CD4-positive, alpha-beta T cell treated with Interleukin-4 for 4 hours (primary cell): ENCODE measurements at regions not wholly inside any gene's neighbourhood (a gene's known extent, or its start where the extent isn't known, plus 50 kb on each side); places are given as distances from the start of the nearest gene placed in this dataset.
A peak's percentile ranks its signal among the peaks of the same experiment; 100 is the strongest.
"Not testable (repeated sequence)": the region's sequence is repeated elsewhere in the genome, so short reads cannot be mapped to it uniquely, and the experiment has no call there.

ENCODE experiments used
- DNase-seq: peaks from one replicate; pipeline ENCODE4 v3.0.0-alpha.2; 2020

DNA sequence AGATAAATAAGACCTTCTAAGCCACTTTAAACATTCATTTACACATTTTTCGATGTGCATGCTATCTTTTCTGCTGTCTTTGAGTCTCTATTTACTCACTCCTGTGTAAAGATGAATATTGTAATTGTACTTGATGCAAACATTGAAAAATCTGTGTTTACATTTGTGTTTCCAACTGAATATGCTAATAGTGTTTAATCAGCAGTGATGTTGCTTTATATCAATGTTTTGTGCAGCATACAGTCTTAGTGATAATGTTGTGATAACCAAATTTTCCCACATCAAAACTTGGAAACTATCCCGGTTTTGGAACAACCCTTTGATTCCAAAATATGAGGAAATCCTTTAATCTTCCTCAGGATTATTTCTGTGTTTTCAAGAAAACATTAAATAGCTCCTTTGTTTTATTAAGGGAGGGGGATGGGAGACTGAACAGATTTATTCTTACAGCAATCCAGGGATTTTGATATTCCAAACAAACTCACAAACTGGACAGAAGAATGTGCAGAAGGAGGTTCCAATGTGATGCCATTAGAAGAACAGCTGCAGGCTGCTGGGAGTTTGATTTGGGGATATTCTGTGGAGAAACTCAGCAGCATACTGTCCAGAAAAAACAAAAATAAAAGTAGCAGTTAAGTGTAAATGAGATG is 248.0 kb downstream of the S1PR1 start:
- no peak for DNase-seq

DNA sequence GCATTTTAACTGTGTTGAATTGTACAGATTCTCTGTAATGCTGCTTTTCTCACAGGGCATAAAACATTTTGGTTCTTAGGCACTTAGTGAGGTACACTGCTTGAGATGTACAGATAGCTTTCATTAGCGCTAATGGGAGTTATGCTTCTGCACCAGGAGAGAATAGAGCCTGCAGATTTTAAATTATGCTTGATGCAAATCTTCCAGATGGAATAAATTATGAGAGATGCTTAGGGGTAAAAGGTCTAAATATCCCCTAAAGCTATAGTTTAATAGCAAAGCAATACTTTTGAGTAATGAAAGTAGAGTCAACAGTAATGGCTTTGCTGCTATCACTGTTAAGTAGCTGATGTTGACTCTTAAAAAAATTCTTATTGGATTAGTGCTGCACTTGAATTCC is 248.9 kb downstream of the S1PR1 start:
- DNase-seq, result no peak

DNA sequence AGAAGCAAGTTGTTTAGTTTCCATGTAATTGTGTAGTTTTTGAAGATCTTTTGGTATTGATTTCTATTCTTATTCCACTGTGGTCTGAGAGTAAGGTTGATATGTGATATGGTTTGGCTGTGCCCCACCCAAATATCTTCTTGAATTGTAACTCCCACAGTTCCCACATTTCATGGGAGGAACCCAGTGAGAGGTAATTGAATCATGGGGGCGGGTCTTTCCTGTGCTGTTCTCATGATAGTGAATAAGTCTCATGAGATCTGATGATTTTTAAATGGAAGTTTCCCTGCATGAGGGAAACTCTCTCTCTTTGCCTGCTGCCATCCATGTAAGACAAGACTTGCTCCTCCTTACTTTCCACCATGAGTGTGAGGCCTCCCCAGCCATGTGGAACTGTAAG is 255.3 kb downstream of the S1PR1 start:
- not testable (repeated sequence) for DNase-seq

DNA sequence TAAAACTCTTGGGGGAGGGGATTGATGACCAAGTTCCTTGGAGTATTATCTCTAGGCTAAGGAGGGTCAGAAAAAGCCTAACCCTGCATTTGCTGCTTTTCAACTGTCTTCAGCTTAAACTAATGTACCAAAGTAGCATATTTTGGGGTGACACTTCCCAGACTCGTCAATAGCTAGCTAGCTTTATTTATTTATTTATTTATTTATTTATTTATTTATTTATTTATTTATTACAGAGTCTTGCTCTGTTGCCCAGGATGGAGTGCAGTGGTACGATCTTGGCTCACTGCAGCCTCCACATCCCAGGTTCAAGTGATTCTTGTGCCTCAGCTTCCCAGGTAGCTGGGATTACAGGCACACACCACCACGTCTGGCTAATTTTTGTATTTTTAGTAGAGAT is 257.1 kb downstream of the S1PR1 start:
- not testable (repeated sequence) for DNase-seq

DNA sequence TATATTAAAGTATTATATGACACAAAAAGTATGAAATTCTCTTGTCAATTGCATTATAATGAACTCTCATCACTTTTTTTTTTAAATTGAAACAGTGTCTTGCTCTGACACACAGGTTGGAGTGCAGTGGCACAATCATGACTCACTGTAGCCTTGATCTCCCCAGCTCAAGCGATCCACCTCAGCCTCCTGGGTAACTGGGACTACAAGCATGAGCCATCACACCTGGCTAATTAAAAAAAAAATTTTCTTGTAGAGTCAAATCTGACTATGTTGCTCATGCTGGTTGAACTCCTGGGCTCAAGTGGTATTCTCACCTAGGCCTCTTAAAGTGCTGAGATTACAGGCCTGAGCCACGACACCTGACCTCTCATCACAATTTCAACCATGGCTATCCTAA is 259.3 kb downstream of the S1PR1 start:
- no peak for DNase-seq

DNA sequence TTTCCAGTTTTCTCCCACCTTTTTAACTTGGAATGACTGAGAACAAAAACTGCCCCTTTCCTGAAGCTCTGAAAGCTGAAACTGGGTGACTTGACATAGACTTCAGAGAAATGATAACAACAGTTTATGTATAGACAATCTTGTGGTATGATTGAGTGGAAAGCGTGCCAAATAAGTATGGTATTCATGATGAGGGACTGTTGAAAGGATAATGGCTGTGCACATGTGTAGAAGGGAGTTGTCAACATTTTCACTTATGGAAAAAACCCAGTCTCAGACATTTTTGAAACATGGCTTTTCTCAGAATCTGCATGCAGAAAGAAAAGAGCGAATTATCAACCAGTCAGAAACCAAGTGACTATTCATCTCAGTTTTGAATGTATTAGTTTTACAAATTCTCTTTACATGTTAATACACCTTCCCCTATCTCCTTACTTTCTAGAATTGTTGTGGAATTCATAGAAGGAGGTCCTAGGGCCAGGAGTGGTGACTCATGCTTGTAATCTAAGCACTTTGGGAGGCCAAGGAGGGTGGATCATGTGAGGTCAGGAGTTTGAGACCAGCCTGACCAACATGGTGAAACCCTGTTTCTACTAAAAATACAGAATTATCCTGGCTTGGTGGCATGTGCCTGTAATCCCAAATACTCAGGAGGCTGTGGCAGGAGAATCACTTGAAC is 261.2 kb downstream of the S1PR1 start:
- no peak for DNase-seq

DNA sequence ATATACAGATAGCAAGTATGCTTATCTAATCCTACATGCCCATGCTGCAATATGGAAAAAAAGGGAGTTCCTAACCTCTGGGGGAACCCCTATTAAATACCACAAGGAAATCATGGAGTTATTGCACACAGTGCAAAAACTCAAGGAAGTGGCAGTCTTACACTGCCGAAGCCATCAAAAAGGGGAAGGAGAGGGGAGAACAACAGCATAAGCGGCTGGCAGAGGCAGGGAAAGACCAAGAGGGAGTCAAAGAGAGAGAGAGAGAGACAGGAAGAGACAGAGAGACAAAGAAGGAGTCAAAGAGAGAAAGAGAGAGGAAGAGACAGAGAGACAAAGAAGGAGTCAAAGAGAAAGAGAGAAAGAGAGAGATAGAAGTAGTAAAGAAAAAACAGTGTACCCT is 267.3 kb downstream of the S1PR1 start:
- DNase-seq, result not testable (repeated sequence)

DNA sequence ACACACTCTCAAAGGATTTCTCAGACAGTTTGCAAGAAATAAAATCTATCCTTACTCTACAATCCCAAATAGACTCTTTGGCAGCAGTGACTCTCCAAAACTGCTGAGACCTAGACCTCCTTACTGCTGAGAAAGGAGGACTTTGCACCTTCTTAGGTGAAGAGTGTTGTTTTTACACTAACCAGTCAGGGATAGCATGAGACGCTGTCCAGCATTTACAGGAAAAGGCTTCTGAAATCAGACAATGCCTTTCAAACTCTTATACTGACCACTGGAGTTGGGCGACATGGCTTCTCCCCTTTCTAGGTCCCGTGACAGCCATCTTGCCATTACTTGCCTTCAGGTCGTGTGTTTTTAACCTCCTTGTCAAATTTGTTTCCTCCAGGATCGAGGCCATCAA is 268.4 kb downstream of the S1PR1 start:
- DNase-seq, result not testable (repeated sequence)

DNA sequence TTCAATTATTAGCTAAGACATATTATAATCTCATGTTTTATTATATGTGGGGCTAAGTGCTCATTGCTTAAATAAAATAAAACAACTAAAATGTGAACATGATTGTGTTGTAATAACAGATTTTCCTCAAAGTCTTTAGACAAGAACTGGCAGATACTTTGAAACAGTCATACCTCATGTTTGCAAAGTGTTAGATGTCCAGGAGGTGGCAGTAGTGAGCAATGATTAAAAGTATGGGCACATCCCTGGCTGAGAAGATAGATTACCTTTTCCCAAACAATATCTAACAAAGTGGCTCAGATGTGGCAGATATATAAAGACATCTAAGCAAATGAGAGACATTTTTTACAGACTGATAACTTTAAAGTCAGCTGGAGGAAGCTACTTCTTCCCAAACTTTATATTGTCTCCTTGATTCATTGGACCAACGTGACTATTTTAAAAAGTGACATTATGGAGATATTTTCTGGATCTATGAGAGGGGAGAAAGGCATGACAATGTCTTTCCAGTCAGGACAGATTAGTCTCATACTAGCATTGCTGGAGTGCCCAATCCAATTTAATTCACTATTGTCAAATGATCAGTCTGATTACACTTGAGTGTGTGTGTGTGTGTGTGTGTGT is 269.8 kb downstream of the S1PR1 start:
- DNase-seq, result peak; percentile 55

DNA sequence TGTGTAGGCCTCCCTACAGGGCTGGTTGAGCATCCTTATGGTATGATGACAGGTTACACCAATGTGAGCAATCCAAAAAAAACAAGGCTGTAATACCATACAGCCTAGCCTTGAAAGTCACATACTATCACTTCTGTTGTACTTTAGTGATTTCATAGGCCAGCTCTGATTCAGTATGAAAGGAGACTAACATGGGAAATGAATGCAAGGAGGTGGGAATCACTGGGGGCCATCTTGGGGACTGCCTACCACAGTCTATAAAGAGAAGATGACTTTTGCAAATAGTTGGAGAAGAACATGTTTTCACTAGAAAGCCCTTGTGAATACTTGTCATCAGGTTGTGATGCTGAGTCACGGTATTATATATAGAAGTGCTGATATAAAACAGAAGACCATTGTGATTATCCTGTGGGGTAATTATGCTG is 270.7 kb downstream of the S1PR1 start:
- DNase-seq, result no peak

DNA sequence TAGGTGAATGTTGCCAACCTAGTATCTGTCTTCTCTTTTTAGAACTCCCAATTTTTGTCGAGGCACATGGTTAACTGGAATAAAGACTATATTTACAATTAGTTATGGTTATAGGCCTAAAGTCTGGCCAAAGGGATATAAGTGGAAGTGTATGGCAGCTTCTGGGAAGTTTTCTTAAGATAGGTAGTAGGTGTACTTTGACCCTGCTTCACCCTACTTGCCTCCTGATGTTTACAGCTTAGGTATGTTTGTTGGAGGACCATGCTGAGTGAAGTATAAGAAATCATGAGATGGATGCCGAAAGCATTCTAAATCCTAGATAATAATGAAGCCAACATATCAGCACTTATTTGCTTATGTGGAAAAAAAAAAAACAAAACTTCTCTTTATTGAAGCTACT is 272.1 kb downstream of the S1PR1 start:
- no peak for DNase-seq

DNA sequence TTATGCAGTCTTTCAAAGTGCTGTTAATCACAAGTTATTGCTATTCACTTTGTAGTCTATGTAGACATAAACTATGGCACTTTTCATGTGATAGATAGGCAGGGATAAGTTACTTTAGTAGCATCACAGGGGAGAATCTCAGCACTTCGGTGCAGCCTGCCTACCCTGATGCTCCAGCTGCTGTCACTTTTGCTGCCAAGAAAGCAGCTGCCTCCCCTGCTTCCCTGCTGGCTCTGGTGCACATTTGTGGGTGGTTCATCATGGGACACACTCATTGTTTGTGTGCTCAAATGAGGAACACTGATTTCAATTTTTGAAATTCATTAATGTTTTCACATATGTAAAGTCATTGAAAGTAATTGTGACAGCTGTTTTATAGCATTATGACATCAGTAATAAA is 272.6 kb downstream of the S1PR1 start:
- DNase-seq, result no peak

DNA sequence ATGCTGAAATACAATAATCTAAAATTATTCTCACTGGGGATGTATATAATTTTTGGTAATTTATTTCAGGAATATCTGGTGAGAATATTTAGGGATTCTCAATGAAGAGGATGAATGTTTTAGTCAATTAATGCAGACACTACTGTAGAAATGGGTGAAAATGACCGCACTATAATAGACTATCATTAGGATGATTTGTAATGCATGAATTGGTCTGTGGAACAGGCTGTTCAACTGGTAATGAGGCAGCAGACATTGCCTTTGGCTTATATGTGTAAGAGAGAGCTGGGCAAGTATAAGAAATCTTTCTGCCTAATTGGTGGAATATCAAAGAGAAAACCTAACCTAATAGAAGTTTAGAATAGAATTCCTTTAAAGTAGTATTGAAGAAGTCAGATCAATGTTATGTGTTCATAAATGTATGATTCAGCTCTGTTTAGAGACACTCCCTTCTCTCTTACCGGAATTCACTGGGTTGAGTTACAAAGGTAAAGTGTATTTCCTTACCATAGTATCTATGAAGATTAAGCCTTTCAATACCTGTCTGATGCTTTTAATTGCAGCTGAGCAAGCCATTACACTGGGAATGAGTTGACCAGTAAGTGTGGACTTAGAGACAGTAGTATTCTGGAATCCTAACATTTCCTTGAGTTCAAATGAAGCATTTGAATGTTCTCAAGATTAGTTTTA is 274.5 kb downstream of the S1PR1 start:
- no peak for DNase-seq

DNA sequence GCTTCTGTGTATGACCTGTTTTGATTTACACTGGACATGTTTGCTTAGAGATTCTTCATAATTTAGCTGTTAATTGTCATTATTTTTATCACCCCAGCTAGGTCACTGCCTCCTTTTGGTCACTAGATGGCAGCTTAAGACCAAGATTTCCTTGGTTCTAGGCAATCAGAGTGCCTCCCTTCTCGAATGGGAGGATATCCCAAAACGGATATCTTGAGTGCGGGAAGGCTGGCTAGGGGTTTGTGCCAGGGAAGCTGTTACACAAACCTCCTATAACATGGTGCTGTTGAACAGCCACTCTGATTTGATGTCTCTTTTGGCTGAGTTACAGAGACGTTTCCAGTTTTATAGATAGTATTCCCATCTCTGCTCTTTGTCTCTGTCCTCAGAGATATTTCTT is 283.5 kb downstream of the S1PR1 start:
- DNase-seq, result peak; percentile 32

DNA sequence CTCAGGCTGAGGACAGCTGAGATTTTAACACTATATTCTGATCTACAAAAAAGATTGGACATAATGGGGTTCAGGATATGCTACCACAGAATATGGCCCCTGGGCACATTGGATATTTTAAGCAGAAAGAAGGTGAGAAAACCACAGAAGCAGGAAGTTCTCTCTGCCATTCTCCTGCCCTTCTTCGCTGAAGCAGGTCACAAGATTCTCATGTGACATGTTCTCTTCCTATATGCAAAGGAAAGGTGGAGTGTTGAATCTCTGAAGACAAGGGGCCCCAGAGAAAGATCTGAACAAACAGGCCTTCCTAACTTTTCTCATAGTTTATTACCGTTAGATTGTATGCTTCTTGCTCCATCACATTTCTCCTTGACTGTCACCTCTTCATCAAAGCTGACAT is 285.7 kb downstream of the S1PR1 start:
- DNase-seq, result no peak

DNA sequence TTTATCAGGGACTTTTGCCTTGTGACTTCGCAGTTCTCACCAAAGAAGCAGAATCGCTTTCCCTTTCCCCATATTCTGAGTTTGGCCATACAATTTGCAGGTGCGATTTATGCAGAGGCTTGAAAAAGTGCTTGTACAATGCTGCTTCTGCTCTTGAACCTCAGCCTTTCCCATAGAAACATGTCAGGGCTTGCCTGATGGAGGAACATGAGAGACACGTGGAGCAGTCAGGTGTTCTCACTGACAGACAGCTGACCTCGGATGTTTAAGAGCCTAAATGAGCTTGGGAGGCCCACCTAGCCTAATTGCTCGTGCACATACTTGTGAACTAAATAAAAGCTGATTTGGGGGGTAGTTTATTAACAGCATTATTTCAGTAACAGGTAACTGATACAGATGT is 290.0 kb downstream of the S1PR1 start:
- no peak for DNase-seq

DNA sequence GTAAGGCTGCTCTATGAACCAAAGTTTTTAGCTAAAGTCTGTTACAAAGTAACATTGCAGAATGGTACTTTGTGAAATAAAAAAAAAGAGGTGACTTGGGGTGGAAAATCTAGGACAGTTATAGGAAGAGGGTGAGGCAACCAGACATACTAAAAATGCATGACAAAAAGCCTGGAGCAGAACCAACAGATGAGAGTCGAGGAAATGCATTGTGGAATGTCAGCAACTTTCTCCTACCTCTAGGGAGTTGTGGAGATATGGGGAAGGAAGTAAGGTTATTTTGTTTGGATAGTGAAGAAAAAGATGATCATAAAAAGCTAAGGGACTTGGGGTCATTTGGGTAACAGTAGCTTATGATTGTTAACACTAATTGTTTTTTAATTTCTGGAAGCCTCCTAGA is 295.6 kb downstream of the S1PR1 start:
- no peak for DNase-seq

DNA sequence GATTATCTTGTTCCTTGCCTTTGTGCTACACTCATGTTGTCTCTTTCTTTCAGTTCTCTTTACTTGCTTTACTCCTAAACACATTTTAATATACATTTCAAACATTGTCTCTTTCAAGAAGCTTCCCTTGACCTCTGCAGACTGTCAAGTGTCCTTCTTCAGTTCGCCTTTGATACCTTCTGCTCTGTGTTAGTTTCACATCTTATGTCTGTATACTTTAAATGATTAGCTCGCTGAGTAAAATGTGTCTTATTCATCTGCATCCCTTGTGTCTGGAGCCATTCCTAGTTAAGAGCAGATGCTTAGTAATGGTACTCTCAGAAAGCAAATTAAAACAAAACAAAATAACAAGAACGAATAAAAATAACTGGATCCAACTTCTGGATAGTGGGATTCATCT is 303.3 kb downstream of the S1PR1 start:
- DNase-seq, result no peak

DNA sequence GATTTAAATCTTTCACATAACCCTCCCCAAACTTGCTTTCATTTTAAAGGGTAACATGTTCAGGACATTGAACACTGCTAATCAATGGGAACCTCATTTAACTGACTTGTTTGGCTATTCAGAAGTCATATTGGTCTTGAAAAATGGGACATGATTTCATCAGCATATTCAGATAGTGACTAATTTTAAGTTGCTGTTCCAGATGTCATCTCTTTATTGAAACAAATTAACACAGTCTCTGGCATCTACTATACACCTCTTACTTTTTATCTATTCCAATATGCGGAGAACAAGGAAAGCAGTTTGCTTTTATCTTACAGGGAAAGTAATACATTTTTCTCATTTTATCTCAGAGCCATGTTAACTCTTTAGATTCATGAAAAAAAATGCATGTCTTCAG is 310.1 kb downstream of the S1PR1 start:
- DNase-seq, result no peak

DNA sequence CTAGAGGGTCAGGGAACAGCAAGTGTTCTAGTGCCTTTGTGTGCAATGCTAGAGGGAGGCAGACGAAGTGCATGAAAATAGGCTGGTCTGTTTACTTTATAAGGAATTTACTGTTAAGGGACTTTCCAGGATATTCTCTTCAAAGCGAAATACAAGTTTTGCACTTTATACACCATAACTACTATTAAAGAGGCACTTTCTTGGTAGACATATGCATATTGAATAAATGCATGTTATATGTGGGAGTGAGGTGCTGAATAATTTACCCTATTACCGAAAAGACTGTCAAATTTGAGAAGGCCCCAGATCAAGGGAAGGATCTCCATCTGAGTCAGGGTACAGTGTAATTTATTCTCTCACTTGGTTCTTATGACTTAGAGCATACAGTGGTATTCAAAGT is 310.5 kb downstream of the S1PR1 start:
- no peak for DNase-seq

DNA sequence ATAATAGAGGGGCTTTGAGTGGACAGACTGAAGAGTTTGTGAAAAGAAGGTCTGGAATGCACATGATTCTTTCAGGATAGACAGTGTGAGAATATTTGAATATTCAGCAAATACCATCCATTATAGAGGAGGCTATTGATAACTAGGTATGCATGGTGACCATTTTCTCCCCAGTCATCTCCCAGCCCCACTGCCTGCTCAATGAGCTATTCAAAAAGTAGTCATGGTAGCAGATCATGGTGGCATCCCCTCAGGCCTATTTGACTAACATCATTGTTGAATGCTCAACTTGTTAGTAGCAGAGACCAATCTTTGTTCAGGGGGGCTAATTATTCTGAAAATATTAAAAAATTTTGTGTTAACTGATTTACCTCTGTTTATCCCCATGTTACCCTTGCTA is 311.6 kb downstream of the S1PR1 start:
- DNase-seq, result no peak

DNA sequence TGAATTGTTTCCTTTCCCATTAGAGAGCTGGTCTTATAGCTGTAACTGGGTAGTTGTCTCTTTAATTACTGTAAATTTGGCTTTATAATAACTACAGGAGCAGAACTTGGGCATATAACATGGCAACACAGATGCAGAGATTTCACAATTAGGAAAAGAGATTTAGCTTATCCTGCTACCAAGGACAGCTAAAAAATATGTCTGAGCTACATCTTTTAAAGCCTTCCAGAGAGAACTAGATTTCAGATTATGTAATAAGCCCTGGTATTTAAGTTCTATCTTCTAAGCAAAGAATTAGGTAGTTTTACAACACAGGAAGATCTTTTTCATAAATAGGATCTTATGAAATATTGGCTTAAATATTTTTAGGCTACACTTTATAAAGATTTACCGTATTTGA is 313.8 kb downstream of the S1PR1 start:
- DNase-seq, result no peak

DNA sequence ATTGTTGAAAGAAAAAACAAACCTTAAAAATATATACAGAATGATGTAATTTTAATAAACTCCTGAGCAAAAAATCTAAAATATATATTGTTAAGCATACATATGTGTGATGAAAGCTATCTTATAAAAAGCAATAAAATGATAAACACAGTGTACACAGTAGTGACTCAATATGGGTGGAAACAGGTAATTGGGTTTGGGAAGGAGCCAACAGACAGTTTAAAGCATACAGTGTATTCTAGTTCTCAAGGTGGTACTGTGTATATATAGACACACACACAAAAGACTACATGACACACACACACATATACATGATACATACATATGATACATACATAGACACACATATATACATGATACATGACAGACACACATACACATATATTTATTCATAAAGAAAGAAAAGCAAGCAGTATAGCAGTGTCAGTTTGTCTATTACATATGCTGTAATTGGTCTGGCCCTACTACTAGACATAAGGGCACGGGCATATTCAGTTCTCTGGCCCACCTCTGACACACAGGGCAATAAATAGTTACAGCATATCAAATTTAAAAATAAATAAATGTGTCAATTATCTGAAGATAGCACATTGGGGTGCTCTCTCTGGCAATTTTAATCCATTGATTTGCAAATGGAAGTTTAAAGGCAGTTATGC is 330.2 kb downstream of the S1PR1 start:
- DNase-seq, result no peak
